HG02798 (cell line): ENCODE measurements at regions not wholly inside any gene's neighbourhood (a gene's known extent, or its start where the extent isn't known, plus 50 kb on each side); places are given as distances from the start of the nearest gene placed in this dataset.
"Not testable (repeated sequence)": the region's sequence is repeated elsewhere in the genome, so short reads cannot be mapped to it uniquely, and the experiment has no call there.

Source experiments
- ATAC-seq: cut with Tn5 transposase; IDR thresholded peaks from one replicate; pipeline ENCODE4 v1.9.1; 2021; ENCODE audit warnings: mild to moderate bottlenecking; ENCODE audit not compliant: unreplicated experiment, poor library complexity

- ATAC-seq, result no peak
Observed at GRCh38 chr1:208962867-208963266, 620.6 kb upstream of the CAMK1G start.

- ATAC-seq, result no peak
Observed at GRCh38 chr1:208965351-208965750, 618.2 kb upstream of the CAMK1G start.

- ATAC-seq, result no peak
Observed at GRCh38 chr1:208967334-208967733, 616.2 kb upstream of the CAMK1G start.

- no peak for ATAC-seq
Observed at GRCh38 chr1:208974717-208975116, 608.8 kb upstream of the CAMK1G start.

GRCh38 chr1:208975456-208975855 is 608.1 kb upstream of the CAMK1G start:
- ATAC-seq, result no peak

- no peak for ATAC-seq
Observed at GRCh38 chr1:208977012-208977411, 606.5 kb upstream of the CAMK1G start.

GRCh38 chr1:208977638-208978256 is 605.8 kb upstream of the CAMK1G start:
- ATAC-seq, result no peak

GRCh38 chr1:208979776-208980175 is 603.7 kb upstream of the CAMK1G start:
- ATAC-seq, result no peak

- no peak for ATAC-seq
Observed at GRCh38 chr1:208980605-208981004, 602.9 kb upstream of the CAMK1G start.

- no peak for ATAC-seq
Observed at GRCh38 chr1:208985231-208985630, 598.3 kb upstream of the CAMK1G start.

- ATAC-seq, result peak; percentile 99
Observed at GRCh38 chr1:208988811-208989222, 594.7 kb upstream of the CAMK1G start.

GRCh38 chr1:208990456-208990855 is 593.1 kb upstream of the CAMK1G start:
- ATAC-seq, result no peak

GRCh38 chr1:208997053-208997452 is 586.5 kb upstream of the CAMK1G start:
- not testable (repeated sequence) for ATAC-seq

- no peak for ATAC-seq
Observed at GRCh38 chr1:208997726-208998312, 585.7 kb upstream of the CAMK1G start.

GRCh38 chr1:209008586-209008985 is 574.9 kb upstream of the CAMK1G start:
- no peak for ATAC-seq

- ATAC-seq, result no peak
Observed at GRCh38 chr1:209010475-209011230, 572.9 kb upstream of the CAMK1G start.

GRCh38 chr1:209012443-209013196 is 570.9 kb upstream of the CAMK1G start:
- ATAC-seq, result no peak

GRCh38 chr1:209015092-209015491 is 568.4 kb upstream of the CAMK1G start:
- no peak for ATAC-seq

GRCh38 chr1:209021622-209022021 is 561.9 kb upstream of the CAMK1G start:
- ATAC-seq, result no peak

- no peak for ATAC-seq
Observed at GRCh38 chr1:209023790-209024189, 559.7 kb upstream of the CAMK1G start.

- no peak for ATAC-seq
Observed at GRCh38 chr1:209029737-209030136, 553.8 kb upstream of the CAMK1G start.
